SK-N-SH (cell line): ENCODE measurements at regions not wholly inside any gene's neighbourhood (a gene's known extent, or its start where the extent isn't known, plus 50 kb on each side); places are given as distances from the start of the nearest gene placed in this dataset.

Source experiments
- CTCF ChIA-PET: fragments of 300-600, 350-600 bp; formaldehyde crosslinking; extraction: SDS; loops from one replicate; lab custom pipeline; 2021; lab: Yijun Ruan, JAX
- POLR2A ChIA-PET: fragments of 350-600 bp; sonication (Branson Sonifier 250); formaldehyde crosslinking; extraction: SDS; loops from one replicate; lab custom pipeline; 2020; ENCODE audit warnings: antibody characterized with exemption, inconsistent platforms; lab: Yijun Ruan, JAX
- DNase-seq: peaks from one replicate; pipeline ENCODE4 v3.0.0; 2012
- H2AFZ ChIP-seq: fragments of 200-600 bp; sonication (generic); 2 replicates; pipeline ENCODE4 v1.8.1; 2016; ENCODE audit warnings: antibody characterized with exemption, mild to moderate bottlenecking, low read depth
- H3F3A ChIP-seq: fragments of 200-600 bp; sonication (generic); replicated peaks from 2 replicates; pipeline ENCODE3; 2016; ENCODE audit warnings: antibody characterized with exemption, mild to moderate bottlenecking; ENCODE audit not compliant: insufficient read depth
- H3K27ac ChIP-seq, 2 experiments: fragments of 200-500 bp in 1 of 2; fragments of 200-600 bp in 1 of 2; sonication (Bioruptor generic) in 1 of 2; sonication (generic), shearing (Covaris generic) in 1 of 2; 2 replicates each; pipeline versions ENCODE4 v1.5.1 to v1.6.1; 2014 to 2016; ENCODE audit warnings: low read depth in 2 of 2, inconsistent platforms in 1 of 2, low read length in 1 of 2, mild to moderate bottlenecking in 1 of 2, mixed read lengths in 1 of 2
- H3K27me3 ChIP-seq: fragments of 200-600 bp; sonication (generic), shearing (Covaris generic); 2 replicates; pipeline ENCODE4 v1.6.1; 2016; ENCODE audit warnings: mixed run types; ENCODE audit not compliant: insufficient read depth
- H3K36me3 ChIP-seq, 2 experiments: fragments of 200-500 bp in 1 of 2; fragments of 200-600 bp in 1 of 2; sonication (Bioruptor generic) in 1 of 2; sonication (generic) in 1 of 2; replicated peaks in 1 of 2; 2 replicates each; pipeline versions ENCODE3 to v1.5.1; 2014 to 2016; ENCODE audit warnings: low read length in 1 of 2, mild to moderate bottlenecking in 1 of 2; ENCODE audit not compliant: insufficient read depth in 2 of 2, control insufficient read depth in 1 of 2
- H3K4me1 ChIP-seq, 2 experiments: fragments of 200-500 bp in 1 of 2; fragments of 200-600 bp in 1 of 2; sonication (Bioruptor generic) in 1 of 2; sonication (generic), shearing (Covaris generic) in 1 of 2; 2 replicates each; pipeline versions ENCODE4 v1.5.1 to v1.6.1; 2014 to 2016; ENCODE audit warnings: low read depth in 1 of 2, low read length in 1 of 2, mixed run types in 1 of 2; ENCODE audit not compliant: insufficient read depth in 2 of 2, control insufficient read depth in 1 of 2
- H3K4me2 ChIP-seq: fragments of 200-600 bp; sonication (generic), shearing (Covaris generic); 2 replicates; pipeline ENCODE4 v1.6.1; 2017; ENCODE audit warnings: mixed run types
- H3K4me3 ChIP-seq, 2 experiments: fragments of 200-500 bp in 1 of 2; fragments of 200-600 bp in 1 of 2; sonication (Bioruptor generic) in 1 of 2; sonication (generic), shearing (Covaris generic) in 1 of 2; 2 replicates each; pipeline versions ENCODE4 v1.5.1 to v1.8.1; 2014 to 2016; ENCODE audit warnings: low read depth in 2 of 2, inconsistent platforms in 1 of 2, low read length in 1 of 2, mild to moderate bottlenecking in 1 of 2, mixed read lengths in 1 of 2, moderate library complexity in 1 of 2
- H3K79me2 ChIP-seq: fragments of 200-600 bp; sonication (generic); 2 replicates; pipeline ENCODE4 v1.8.1; 2017; ENCODE audit warnings: mild to moderate bottlenecking; ENCODE audit not compliant: insufficient read depth
- H3K9ac ChIP-seq: fragments of 200-600 bp; sonication (generic); 2 replicates; pipeline ENCODE4 v1.6.1; 2017; ENCODE audit warnings: mixed run types
- H3K9me2 ChIP-seq: fragments of 200-600 bp; sonication (generic); 2 replicates; pipeline ENCODE4 v1.6.1; 2017; ENCODE audit warnings: mixed run types
- H3K9me3 ChIP-seq: fragments of 200-600 bp; sonication (generic); 2 replicates; pipeline ENCODE4 v1.6.1; 2017; ENCODE audit warnings: mixed run types, mild to moderate bottlenecking, moderate library complexity
- H4K20me1 ChIP-seq: fragments of 200-600 bp; sonication (generic); 2 replicates; pipeline ENCODE4 v1.6.1; 2017; ENCODE audit warnings: mild to moderate bottlenecking, mixed run types; ENCODE audit not compliant: insufficient read depth
- CHD2 ChIP-seq: fragments of 150-350 bp; IDR thresholded peaks from 2 replicates; pipeline ENCODE4 v1.6.1; 2018; ENCODE audit warnings: low read length; ENCODE audit not compliant: partially characterized antibody
- ELF1 ChIP-seq: IDR thresholded peaks from 2 replicates; pipeline ENCODE4 v1.4.0; 2012
- EZH2phosphoT487 ChIP-seq: fragments of 200-600 bp; sonication (generic); IDR thresholded peaks from 2 replicates; pipeline ENCODE4 v1.6.1; 2017; ENCODE audit warnings: low read depth, mixed run types, mild to moderate bottlenecking, antibody characterized with exemption, moderate library complexity, borderline replicate concordance
- FOSL2 ChIP-seq: IDR thresholded peaks from 2 replicates; pipeline ENCODE4 v1.4.0; 2012; ENCODE audit warnings: low read depth, mild to moderate bottlenecking, moderate library complexity, borderline replicate concordance
- FOXM1 ChIP-seq: IDR thresholded peaks from 2 replicates; pipeline ENCODE4 v1.4.0; 2012; ENCODE audit warnings: low read depth, mild to moderate bottlenecking
- GATA2 ChIP-seq: sonication (generic); formaldehyde crosslinking; IDR thresholded peaks from 2 replicates; pipeline ENCODE4 v1.5.0; 2020; ENCODE audit warnings: mild to moderate bottlenecking, missing genetic modification reagents
- JUND ChIP-seq: IDR thresholded peaks from 2 replicates; pipeline ENCODE4 v1.4.0; 2012
- MAX ChIP-seq: IDR thresholded peaks from 2 replicates; pipeline ENCODE4 v1.4.0; 2012; ENCODE audit warnings: low read depth
- MEF2A ChIP-seq: IDR thresholded peaks from 2 replicates; pipeline ENCODE4 v1.4.0; 2012; ENCODE audit warnings: low read depth, borderline replicate concordance
- MXI1 ChIP-seq: IDR thresholded peaks from 2 replicates; pipeline ENCODE4 v1.6.1; 2012; ENCODE audit warnings: mild to moderate bottlenecking, low read depth, low read length, improper control_type of control experiment
- NFIC ChIP-seq: IDR thresholded peaks from 2 replicates; pipeline ENCODE4 v1.4.0; 2012; ENCODE audit warnings: borderline replicate concordance
- REST ChIP-seq: IDR thresholded peaks from 2 replicates; pipeline ENCODE4 v1.6.1; 2012; ENCODE audit warnings: mild to moderate bottlenecking, low read depth, low read length, moderate library complexity
- RFX5 ChIP-seq: IDR thresholded peaks from 2 replicates; pipeline ENCODE4 v1.6.1; 2012; ENCODE audit warnings: mild to moderate bottlenecking, improper control_type of control experiment, low read length
- RXRA ChIP-seq: IDR thresholded peaks from 2 replicates; pipeline ENCODE4 v1.4.0; 2012; ENCODE audit warnings: low read depth, mild to moderate bottlenecking, borderline replicate concordance
- SIN3A ChIP-seq: IDR thresholded peaks from 2 replicates; pipeline ENCODE4 v1.6.1; 2012; ENCODE audit warnings: low read depth, mild to moderate bottlenecking, low read length, moderate library complexity, borderline replicate concordance
- TAF1 ChIP-seq: IDR thresholded peaks from 2 replicates; pipeline ENCODE4 v1.6.1; 2012; ENCODE audit warnings: low read depth, mild to moderate bottlenecking, low read length, moderate library complexity, borderline replicate concordance
- TCF12 ChIP-seq: IDR thresholded peaks from 2 replicates; pipeline ENCODE4 v1.4.0; 2012
- USF2 ChIP-seq: fragments of 150-350 bp; IDR thresholded peaks from 2 replicates; pipeline ENCODE4 v1.6.1; 2017; ENCODE audit warnings: antibody characterized with exemption, low read length, low read depth, borderline replicate concordance
- YY1 ChIP-seq: IDR thresholded peaks from 2 replicates; pipeline ENCODE4 v1.4.0; 2012; ENCODE audit warnings: low read depth, mild to moderate bottlenecking
- WGBS: methylation state at CpG from one replicate; pipeline ENCODE4 v1.1.6; 2017; ENCODE audit warnings: low lambda C conversion rate; 5-methylcytosine and 5-hydroxymethylcytosine counted together

- no peak overlapping the region for H3K4me3 ChIP-seq
- no peaks in the 10 kb centered on the region for H3K9me2 ChIP-seq
- no peak overlapping the region for H3K9ac ChIP-seq
- ChIA-PET CTCF (no interaction called here), POLR2A (no interaction called here)
- H3F3A ChIP-seq, result no peaks in the 10 kb centered on the region
- no peak overlapping the region for H2AFZ ChIP-seq
- H3K9me3 ChIP-seq, result no peaks in the 10 kb centered on the region
- H3K4me1 ChIP-seq, result no peaks in the 10 kb centered on the region
- H3K27ac ChIP-seq, result no peak overlapping the region
- WGBS, result 57% methylated on average over 11 of the region's 11 CpGs
- no peaks in the 10 kb centered on the region for H3K79me2 ChIP-seq
- no peak for DNase-seq
- H4K20me1 ChIP-seq, result no peaks in the 10 kb centered on the region
- no peaks in the 10 kb centered on the region for H3K27me3 ChIP-seq
- H3K36me3 ChIP-seq, result no peaks in the 10 kb centered on the region
- TF ChIP-seq GATA2 (CRISPR knock-in tag), result no peak
- no peak for TF ChIP-seq TAF1
- TF ChIP-seq TCF12, result no peak
- no peak for TF ChIP-seq MAX
- no peak for TF ChIP-seq YY1
- TF ChIP-seq MXI1, result no peak
- TF ChIP-seq ELF1, result no peak
- no peak overlapping the region for H3K4me2 ChIP-seq
These were observed 592.1 kb downstream of the TLE1 start for GRCh38 chr9:81097131-81097847.

- no peak overlapping the region for H3K4me2 ChIP-seq
- DNase-seq, result no peak
- TF ChIP-seq FOSL2 (no peak), EZH2phosphoT487 (no peak)
- H3K27ac ChIP-seq, result no peak overlapping the region
- no peaks in the 10 kb centered on the region for H3F3A ChIP-seq
- CTCF ChIA-PET, result no interaction called here
- no peaks in the 10 kb centered on the region for H4K20me1 ChIP-seq
- no peaks in the 10 kb centered on the region for H3K9me3 ChIP-seq
- H3K9ac ChIP-seq, result no peak overlapping the region
- H3K4me3 ChIP-seq, result no peak overlapping the region
- 49% methylated on average over 2 of the region's 2 CpGs for WGBS
- H3K79me2 ChIP-seq, result no peaks in the 10 kb centered on the region
- H2AFZ ChIP-seq, result no peak overlapping the region
- H3K36me3 ChIP-seq, result no peaks in the 10 kb centered on the region
- no peaks in the 10 kb centered on the region for H3K27me3 ChIP-seq
- no peaks in the 10 kb centered on the region for H3K4me1 ChIP-seq
- POLR2A ChIA-PET, result interaction anchor here (0.7 kb wide), 1 partner anchor 42 kb away, joined by 5 read pairs; no protein-coding TSS in a partner anchor
- H3K9me2 ChIP-seq, result no peaks in the 10 kb centered on the region
These were observed 592.7 kb downstream of the TLE1 start for GRCh38 chr9:81096625-81097024.

- CTCF ChIA-PET, result interaction anchor here (1.2 kb wide), 1 partner anchor 12 kb away, joined by 3 read pairs; no protein-coding TSS in a partner anchor
- no peak for TF ChIP-seq JUND
- no peak for TF ChIP-seq RFX5
- TF ChIP-seq TCF12, result no peak
- TF ChIP-seq CHD2, result no peak
- TF ChIP-seq GATA2 (CRISPR knock-in tag), result no peak
- TF ChIP-seq FOXM1, result no peak
- no peak for TF ChIP-seq USF2
- TF ChIP-seq REST, result no peak
- no peak for TF ChIP-seq RXRA
- no peak for TF ChIP-seq SIN3A
- no peak for TF ChIP-seq NFIC
- TF ChIP-seq MEF2A, result no peak
- no peak for TF ChIP-seq FOSL2
These were observed 597.3 kb downstream of the TLE1 start for GRCh38 chr9:81092057-81092456.

More at GRCh38 chr9:81092057-81092456, 597.3 kb downstream of the TLE1 start:
- no peaks in the 10 kb centered on the region for H3K27me3 ChIP-seq
- H3K9me3 ChIP-seq, result no peaks in the 10 kb centered on the region
- no peak overlapping the region for H3K4me2 ChIP-seq
- no peaks in the 10 kb centered on the region for H3K79me2 ChIP-seq
- H4K20me1 ChIP-seq, result no peaks in the 10 kb centered on the region
- WGBS, result 70% methylated on average over 2 of the region's 2 CpGs
- POLR2A ChIA-PET, result no interaction called here
- H3K4me3 ChIP-seq, result no peak overlapping the region
- no peaks in the 10 kb centered on the region for H3K9me2 ChIP-seq
- no peak for DNase-seq
- H2AFZ ChIP-seq, result no peak overlapping the region
- no peaks in the 10 kb centered on the region for H3F3A ChIP-seq
- no peak overlapping the region for H3K9ac ChIP-seq
- no peaks in the 10 kb centered on the region for H3K4me1 ChIP-seq
- no peak overlapping the region for H3K27ac ChIP-seq
- no peaks in the 10 kb centered on the region for H3K36me3 ChIP-seq
